ACHN (cell line): ENCODE measurements at regions not wholly inside any gene's neighbourhood (a gene's known extent, or its start where the extent isn't known, plus 50 kb on each side); places are given as distances from the start of the nearest gene placed in this dataset.
A peak's percentile ranks its signal among the peaks of the same experiment; 100 is the strongest.

ENCODE experiments used
- DNase-seq: peaks from one replicate; pipeline ENCODE4 v3.0.0-alpha.2; 2015
- in situ Hi-C: cut with HindIII; loops from 2 replicates; pipeline ENCODE4 v1.10.0; 2017; ENCODE audit warnings: low sequenced_read_pairs, low pct_ligation_motif_present, low pct_unique_long_range_greater_than_20kb

GRCh38 chr4:173834151-173834550, 304.1 kb upstream of the HAND2 start:
- DNase-seq = peak; percentile 3
- in situ Hi-C loops = no loop called here

- DNase-seq = no peak
- in situ Hi-C loops = no loop called here
Observed at GRCh38 chr4:173829565-173829964, 299.5 kb upstream of the HAND2 start.

- in situ Hi-C loops = no loop called here
- peak; percentile 2 for DNase-seq
Observed at GRCh38 chr4:173827707-173828106, 297.7 kb upstream of the HAND2 start.

- no peak for DNase-seq
- in situ Hi-C loops = no loop called here
Observed at GRCh38 chr4:173821876-173822275, 291.8 kb upstream of the HAND2 start.

- in situ Hi-C loops = no loop called here
- no peak for DNase-seq
Observed at GRCh38 chr4:173821036-173821435, 291.0 kb upstream of the HAND2 start.

- in situ Hi-C loops = no loop called here
- no peak for DNase-seq
Observed at GRCh38 chr4:173807347-173807746, 277.3 kb upstream of the HAND2 start.

GRCh38 chr4:173805884-173806283, 275.9 kb upstream of the HAND2 start:
- in situ Hi-C loops = no loop called here
- no peak for DNase-seq

GRCh38 chr4:173802662-173803022, 272.6 kb upstream of the HAND2 start:
- in situ Hi-C loops = no loop called here
- DNase-seq = no peak

- in situ Hi-C loops = no loop called here
- no peak for DNase-seq
Observed at GRCh38 chr4:173801876-173802661, 272.0 kb upstream of the HAND2 start.

- in situ Hi-C loops = no loop called here
- DNase-seq = no peak
Observed at GRCh38 chr4:173801361-173801760, 271.3 kb upstream of the HAND2 start.

GRCh38 chr4:173797296-173797695, 267.3 kb upstream of the HAND2 start:
- in situ Hi-C loops = no loop called here
- DNase-seq = no peak

GRCh38 chr4:173794662-173795061, 264.6 kb upstream of the HAND2 start:
- DNase-seq = no peak
- in situ Hi-C loops = no loop called here

- in situ Hi-C loops = no loop called here
- DNase-seq = no peak
Observed at GRCh38 chr4:173793937-173794510, 264.0 kb upstream of the HAND2 start.

- DNase-seq = no peak
Observed at GRCh38 chr4:173782660-173783059, 252.6 kb upstream of the HAND2 start.

GRCh38 chr4:173777921-173778320, 247.9 kb upstream of the HAND2 start:
- in situ Hi-C loops = no loop called here

More at GRCh38 chr4:173782660-173783059, 252.6 kb upstream of the HAND2 start:
- in situ Hi-C loops = no loop called here

GRCh38 chr4:173777421-173777820, 247.4 kb upstream of the HAND2 start:
- no peak for DNase-seq
- in situ Hi-C loops = no loop called here

More at GRCh38 chr4:173777921-173778320, 247.9 kb upstream of the HAND2 start:
- DNase-seq = no peak

GRCh38 chr4:173769568-173769967, 239.5 kb upstream of the HAND2 start:
- no peak for DNase-seq
- in situ Hi-C loops = no loop called here

- no peak for DNase-seq
- in situ Hi-C loops = no loop called here
Observed at GRCh38 chr4:173767650-173768049, 237.6 kb upstream of the HAND2 start.

GRCh38 chr4:173766171-173766600, 236.2 kb upstream of the HAND2 start:
- in situ Hi-C loops = no loop called here
- no peak for DNase-seq

- in situ Hi-C loops = no loop called here
Observed at GRCh38 chr4:173765751-173766150, 235.7 kb upstream of the HAND2 start.

More at GRCh38 chr4:173765751-173766150, 235.7 kb upstream of the HAND2 start:
- DNase-seq = no peak
